ENCODE measurements at regions not wholly inside any gene's neighbourhood (a gene's known extent, or its start where the extent isn't known, plus 50 kb on each side); places are given as distances from the start of the nearest gene placed in this dataset.

- TF ChIP-seq, protein P1, sequence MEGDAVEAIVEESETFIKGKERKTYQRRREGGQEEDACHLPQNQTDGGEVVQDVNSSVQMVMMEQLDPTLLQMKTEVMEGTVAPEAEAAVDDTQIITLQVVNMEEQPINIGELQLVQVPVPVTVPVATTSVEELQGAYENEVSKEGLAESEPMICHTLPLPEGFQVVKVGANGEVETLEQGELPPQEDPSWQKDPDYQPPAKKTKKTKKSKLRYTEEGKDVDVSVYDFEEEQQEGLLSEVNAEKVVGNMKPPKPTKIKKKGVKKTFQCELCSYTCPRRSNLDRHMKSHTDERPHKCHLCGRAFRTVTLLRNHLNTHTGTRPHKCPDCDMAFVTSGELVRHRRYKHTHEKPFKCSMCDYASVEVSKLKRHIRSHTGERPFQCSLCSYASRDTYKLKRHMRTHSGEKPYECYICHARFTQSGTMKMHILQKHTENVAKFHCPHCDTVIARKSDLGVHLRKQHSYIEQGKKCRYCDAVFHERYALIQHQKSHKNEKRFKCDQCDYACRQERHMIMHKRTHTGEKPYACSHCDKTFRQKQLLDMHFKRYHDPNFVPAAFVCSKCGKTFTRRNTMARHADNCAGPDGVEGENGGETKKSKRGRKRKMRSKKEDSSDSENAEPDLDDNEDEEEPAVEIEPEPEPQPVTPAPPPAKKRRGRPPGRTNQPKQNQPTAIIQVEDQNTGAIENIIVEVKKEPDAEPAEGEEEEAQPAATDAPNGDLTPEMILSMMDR (tag by site-specific recombination; IDR thresholded peaks at IDR 0.05): no peak
- TF ChIP-seq, protein P2, sequence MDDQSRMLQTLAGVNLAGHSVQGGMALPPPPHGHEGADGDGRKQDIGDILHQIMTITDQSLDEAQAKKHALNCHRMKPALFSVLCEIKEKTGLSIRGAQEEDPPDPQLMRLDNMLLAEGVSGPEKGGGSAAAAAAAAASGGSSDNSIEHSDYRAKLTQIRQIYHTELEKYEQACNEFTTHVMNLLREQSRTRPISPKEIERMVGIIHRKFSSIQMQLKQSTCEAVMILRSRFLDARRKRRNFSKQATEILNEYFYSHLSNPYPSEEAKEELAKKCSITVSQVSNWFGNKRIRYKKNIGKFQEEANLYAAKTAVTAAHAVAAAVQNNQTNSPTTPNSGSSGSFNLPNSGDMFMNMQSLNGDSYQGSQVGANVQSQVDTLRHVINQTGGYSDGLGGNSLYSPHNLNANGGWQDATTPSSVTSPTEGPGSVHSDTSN (CRISPR knock-in tag; IDR thresholded peaks at IDR 0.05): no peak
- TF ChIP-seq ZNF549 (tag by site-specific recombination; IDR thresholded peaks at IDR 0.05) (no peak), ZNF133 (tag by site-specific recombination; IDR thresholded peaks at IDR 0.05) (no peak), BCL6B (tag by site-specific recombination; IDR thresholded peaks at IDR 0.05) (no peak), ATF2 (tag by site-specific recombination; IDR thresholded peaks at IDR 0.05; ENCODE audit: low read depth) (no peak)
- TF ChIP-seq, protein P3, sequence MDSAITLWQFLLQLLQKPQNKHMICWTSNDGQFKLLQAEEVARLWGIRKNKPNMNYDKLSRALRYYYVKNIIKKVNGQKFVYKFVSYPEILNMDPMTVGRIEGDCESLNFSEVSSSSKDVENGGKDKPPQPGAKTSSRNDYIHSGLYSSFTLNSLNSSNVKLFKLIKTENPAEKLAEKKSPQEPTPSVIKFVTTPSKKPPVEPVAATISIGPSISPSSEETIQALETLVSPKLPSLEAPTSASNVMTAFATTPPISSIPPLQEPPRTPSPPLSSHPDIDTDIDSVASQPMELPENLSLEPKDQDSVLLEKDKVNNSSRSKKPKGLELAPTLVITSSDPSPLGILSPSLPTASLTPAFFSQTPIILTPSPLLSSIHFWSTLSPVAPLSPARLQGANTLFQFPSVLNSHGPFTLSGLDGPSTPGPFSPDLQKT (IDR thresholded peaks at IDR 0.05; ENCODE audit: borderline replicate concordance, low read depth, low read length): no peak
Observed at GRCh38 chr4:29581457-29581856, 1138.7 kb upstream of the PCDH7 start.
